Effector memory CD8-positive, alpha-beta T cell (primary cell): ENCODE measurements at regions not wholly inside any gene's neighbourhood (a gene's known extent, or its start where the extent isn't known, plus 50 kb on each side); places are given as distances from the start of the nearest gene placed in this dataset.
"Not testable (repeated sequence)": the region's sequence is repeated elsewhere in the genome, so short reads cannot be mapped to it uniquely, and the experiment has no call there.

Experiments
- ATAC-seq: fragments of 150-1000 bp; cut with Tn5 transposase; replicated peaks from 2 replicates; pipeline ENCODE4 v1.10.0; 2021; ENCODE audit warnings: mild to moderate bottlenecking, moderate library complexity
- DNase-seq, 3 experiments: peaks; one replicate each; pipeline ENCODE4 v3.0.0; 2021
- H3K27ac Mint-ChIP-seq, 2 donors: one replicate each; pipeline ENCODE4 v1.8.0; 2022; ENCODE audit warnings: mild to moderate bottlenecking in 2 of 2, mixed read lengths in 2 of 2, moderate library complexity in 2 of 2
- H3K27me3 Mint-ChIP-seq, 2 donors: one replicate each; pipeline ENCODE4 v1.8.0; 2022; ENCODE audit warnings: mixed read lengths in 2 of 2
- H3K36me3 Mint-ChIP-seq: one replicate; pipeline ENCODE4 v1.8.0; 2022; ENCODE audit warnings: mild to moderate bottlenecking, moderate library complexity, mixed read lengths; ENCODE audit not compliant: insufficient read depth
- H3K4me1 Mint-ChIP-seq, 2 donors: one replicate each; pipeline ENCODE4 v1.8.0; 2022; ENCODE audit warnings: low read depth in 2 of 2, mixed read lengths in 2 of 2
- H3K4me3 Mint-ChIP-seq, 2 donors: one replicate each; pipeline ENCODE4 v1.8.0; 2022; ENCODE audit warnings: mild to moderate bottlenecking in 2 of 2, mixed read lengths in 2 of 2, moderate library complexity in 2 of 2
- H3K9me3 Mint-ChIP-seq, 2 donors: one replicate each; pipeline ENCODE4 v1.8.0; 2022; ENCODE audit warnings: mixed read lengths in 2 of 2

- Mint-ChIP-seq H3K9me3 (no peaks in the 10 kb centered on the region), H3K4me1 (peaks cover 0 to 2% of the 10 kb centered on the region in 2 donors), H3K27ac (no peak overlapping the region), H3K36me3 (no peaks in the 10 kb centered on the region), H3K27me3 (peaks cover 12 to 33% of the 10 kb centered on the region in 2 donors), H3K4me3 (no peak overlapping the region)
- DNase-seq, result peak in 2 of 3 experiments; percentile 3 to 5
- ATAC-seq, result no peak
These were observed 116.0 kb downstream of the NPTX2 start for GRCh38 chr7:98733036-98733435.

GRCh38 chr7:98735801-98736200, 118.7 kb downstream of the NPTX2 start:
- no peak for ATAC-seq
- Mint-ChIP-seq H3K4me3 (no peak overlapping the region), H3K36me3 (no peaks in the 10 kb centered on the region), H3K27ac (no peak overlapping the region), H3K27me3 (peaks cover 0 to 8% of the 10 kb centered on the region in 2 donors), H3K4me1 (peaks cover 0 to 2% of the 10 kb centered on the region in 2 donors), H3K9me3 (no peaks in the 10 kb centered on the region)
- no peak for DNase-seq

DNA sequence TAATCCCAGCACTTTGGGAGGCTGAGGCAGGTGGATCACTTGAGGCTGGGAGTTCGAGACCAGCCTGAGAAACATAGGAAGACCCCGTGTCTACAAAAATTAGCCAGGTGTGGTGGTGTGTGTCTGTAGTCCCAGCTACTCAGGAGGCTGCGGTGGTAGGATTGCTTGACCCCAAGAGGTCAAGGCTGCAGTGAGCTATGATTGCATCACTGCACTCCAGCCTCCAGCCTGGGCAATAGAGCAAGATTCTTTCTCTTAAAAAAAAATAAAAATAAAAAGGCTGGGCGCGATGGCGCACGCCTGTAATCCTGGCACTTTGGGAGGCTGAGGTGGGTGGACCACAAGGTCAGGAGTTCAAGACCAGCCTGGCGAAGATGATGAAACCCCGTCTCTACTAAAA, 119.4 kb downstream of the NPTX2 start:
- H3K4me1 Mint-ChIP-seq, DNase-seq, H3K27me3 Mint-ChIP-seq, ATAC-seq, H3K27ac Mint-ChIP-seq, H3K9me3 Mint-ChIP-seq, H3K36me3 Mint-ChIP-seq, H3K4me3 Mint-ChIP-seq: not testable (repeated sequence)

DNA sequence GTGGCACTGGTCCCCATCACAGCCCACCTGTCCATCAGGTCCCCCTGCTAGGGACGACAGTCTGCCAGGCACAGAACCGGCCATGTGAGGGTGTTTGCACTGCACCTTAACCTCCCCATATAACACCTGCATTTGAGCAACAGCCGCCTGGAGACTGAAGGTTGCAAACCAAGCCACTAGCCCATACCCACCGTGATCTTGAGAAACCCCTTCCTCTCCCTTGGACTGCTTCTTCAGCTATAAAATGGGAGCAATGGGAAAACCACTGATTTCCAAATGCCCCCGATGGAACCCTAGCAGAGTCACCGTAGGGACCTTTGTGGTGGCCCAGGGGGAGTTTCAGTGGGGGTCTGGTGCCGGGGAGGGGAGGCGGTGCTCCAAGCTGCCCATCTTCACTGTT, 120.1 kb downstream of the NPTX2 start:
- Mint-ChIP-seq H3K27ac (no peak overlapping the region), H3K36me3 (no peaks in the 10 kb centered on the region), H3K4me1 (peaks cover 0 to 2% of the 10 kb centered on the region in 2 donors), H3K27me3 (peaks cover 0 to 13% of the 10 kb centered on the region in 2 donors), H3K4me3 (no peak overlapping the region), H3K9me3 (no peaks in the 10 kb centered on the region)
- ATAC-seq (no peak), DNase-seq (no peak)

GRCh38 chr7:98740643-98741042, 123.6 kb downstream of the NPTX2 start:
- Mint-ChIP-seq H3K27ac (no peak overlapping the region), H3K4me1 (no peaks in the 10 kb centered on the region), H3K27me3 (peaks cover 0 to 20% of the 10 kb centered on the region in 2 donors), H3K9me3 (no peaks in the 10 kb centered on the region), H3K4me3 (no peak overlapping the region), H3K36me3 (no peaks in the 10 kb centered on the region)
- no peak for ATAC-seq
- no peak for DNase-seq

- Mint-ChIP-seq H3K27me3 (peaks cover 13 to 50% of the 10 kb centered on the region in 2 donors), H3K9me3 (no peaks in the 10 kb centered on the region), H3K4me3 (no peak overlapping the region), H3K27ac (no peak overlapping the region), H3K4me1 (no peaks in the 10 kb centered on the region), H3K36me3 (no peaks in the 10 kb centered on the region)
- DNase-seq, result peak; percentile 58 to 68 (median 66)
- no peak for ATAC-seq
These were observed 124.0 kb downstream of the TMEM130 start for GRCh38 chr7:98745722-98746318.

GRCh38 chr7:98748090-98748489, 121.7 kb downstream of the TMEM130 start:
- Mint-ChIP-seq H3K9me3 (no peaks in the 10 kb centered on the region), H3K27me3 (peaks cover 13 to 33% of the 10 kb centered on the region in 2 donors), H3K4me1 (no peaks in the 10 kb centered on the region), H3K36me3 (no peaks in the 10 kb centered on the region), H3K27ac (no peak overlapping the region), H3K4me3 (no peak overlapping the region)
- no peak for ATAC-seq
- no peak for DNase-seq

- Mint-ChIP-seq H3K4me3 (no peak overlapping the region), H3K36me3 (no peaks in the 10 kb centered on the region), H3K9me3 (peaks cover 0 to under 1% of the 10 kb centered on the region in 2 donors), H3K4me1 (no peaks in the 10 kb centered on the region), H3K27ac (no peak overlapping the region), H3K27me3 (peaks cover 20 to 35% of the 10 kb centered on the region in 2 donors)
- no peak for ATAC-seq
- no peak for DNase-seq
These were observed 116.6 kb downstream of the TMEM130 start for GRCh38 chr7:98753176-98753575.

- DNase-seq (no peak), ATAC-seq (no peak)
- peaks cover 0 to 9% of the 10 kb centered on the region in 2 donors for H3K9me3 Mint-ChIP-seq
- H3K4me1 Mint-ChIP-seq, result no peaks in the 10 kb centered on the region
- H3K4me3 Mint-ChIP-seq, result no peak overlapping the region
- H3K27ac Mint-ChIP-seq, result no peak overlapping the region
- peaks cover 14 to 35% of the 10 kb centered on the region in 2 donors for H3K27me3 Mint-ChIP-seq
- no peaks in the 10 kb centered on the region for H3K36me3 Mint-ChIP-seq
These were observed 115.8 kb downstream of the TMEM130 start for GRCh38 chr7:98753989-98754479.

DNA sequence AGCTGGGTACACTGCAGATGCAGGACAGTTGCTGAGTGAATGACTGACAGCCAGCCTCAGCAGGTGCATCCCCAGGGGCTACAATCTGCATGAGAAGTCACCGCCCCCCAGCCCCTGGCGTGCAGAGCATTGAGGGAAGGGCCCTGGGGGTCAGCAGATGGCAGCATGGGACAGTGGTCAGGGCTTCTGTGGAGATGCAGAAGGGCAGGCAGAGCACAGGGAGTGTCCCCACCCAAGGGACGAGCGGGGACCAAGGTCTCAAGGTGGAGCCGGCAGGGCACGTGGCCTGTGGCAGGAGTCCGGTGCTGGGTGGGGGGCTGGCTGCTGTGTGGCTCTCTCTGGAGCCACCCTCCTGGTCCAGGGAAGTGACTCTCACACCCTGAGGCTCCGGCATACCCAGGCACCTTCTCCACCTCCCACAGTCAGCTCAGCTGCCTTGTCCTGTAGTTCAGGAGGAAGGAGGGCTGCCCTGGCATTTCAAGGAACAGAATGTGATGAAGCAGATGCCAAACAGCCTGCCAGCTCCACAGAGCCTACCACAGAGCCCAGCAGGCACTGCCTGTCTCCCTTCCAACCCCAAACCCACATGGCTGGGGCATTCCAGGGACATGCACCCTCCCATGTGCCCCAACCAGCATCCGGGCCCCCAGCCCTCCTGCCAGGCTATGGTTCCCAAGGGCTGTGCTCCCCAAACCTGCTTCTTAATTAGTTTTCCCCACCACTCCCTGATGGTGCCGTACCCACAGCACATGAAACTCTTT, 114.5 kb downstream of the TMEM130 start:
- DNase-seq (no peak), ATAC-seq (no peak)

GRCh38 chr7:98758157-98758556, 111.7 kb downstream of the TMEM130 start:
- H3K27me3 Mint-ChIP-seq, result peaks cover 37 to 72% of the 10 kb centered on the region in 2 donors
- peak overlapping the region in 1 of 2 donors; percentile 23 for H3K27ac Mint-ChIP-seq
- no peak overlapping the region for H3K4me3 Mint-ChIP-seq
- H3K9me3 Mint-ChIP-seq, result peaks cover 0 to 13% of the 10 kb centered on the region in 2 donors
- H3K36me3 Mint-ChIP-seq, result no peaks in the 10 kb centered on the region
- ATAC-seq (no peak), DNase-seq (no peak)
- H3K4me1 Mint-ChIP-seq, result no peaks in the 10 kb centered on the region

More for the DNA sequence above, 114.5 kb downstream of the TMEM130 start:
- peaks cover 0 to 13% of the 10 kb centered on the region in 2 donors for H3K9me3 Mint-ChIP-seq
- no peak overlapping the region for H3K4me3 Mint-ChIP-seq
- H3K27me3 Mint-ChIP-seq, result peaks cover 25 to 48% of the 10 kb centered on the region in 2 donors
- no peaks in the 10 kb centered on the region for H3K4me1 Mint-ChIP-seq
- no peaks in the 10 kb centered on the region for H3K36me3 Mint-ChIP-seq
- no peak overlapping the region for H3K27ac Mint-ChIP-seq

- H3K36me3 Mint-ChIP-seq, result no peaks in the 10 kb centered on the region
- peaks cover 0 to 13% of the 10 kb centered on the region in 2 donors for H3K9me3 Mint-ChIP-seq
- H3K27me3 Mint-ChIP-seq, result peaks cover 37 to 65% of the 10 kb centered on the region in 2 donors
- ATAC-seq (no peak), DNase-seq (no peak)
- no peaks in the 10 kb centered on the region for H3K4me1 Mint-ChIP-seq
- no peak overlapping the region for H3K4me3 Mint-ChIP-seq
- H3K27ac Mint-ChIP-seq, result no peak overlapping the region
These were observed 109.6 kb downstream of the TMEM130 start for GRCh38 chr7:98760201-98760651.

DNA sequence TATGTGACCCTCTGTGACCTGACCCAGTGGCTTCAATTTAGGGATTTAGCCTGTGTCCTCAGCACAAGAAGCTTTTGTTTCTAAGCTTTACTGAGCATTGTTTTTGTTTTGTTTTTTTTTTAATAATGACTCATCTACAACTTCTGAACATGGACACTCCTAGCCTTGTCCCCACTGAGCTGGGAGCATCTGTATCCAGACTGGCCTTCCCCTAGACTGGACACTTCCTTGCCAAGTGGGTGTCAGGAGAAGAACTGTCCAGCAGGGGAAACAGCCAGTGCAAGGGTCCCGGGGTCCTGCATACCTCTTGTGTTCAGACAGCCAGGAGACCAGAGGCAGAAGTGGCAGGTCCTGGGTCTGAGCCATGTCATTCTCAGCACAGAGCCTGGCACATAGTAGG, 108.6 kb downstream of the TMEM130 start:
- no peak overlapping the region for H3K27ac Mint-ChIP-seq
- peaks cover 0 to 13% of the 10 kb centered on the region in 2 donors for H3K9me3 Mint-ChIP-seq
- no peaks in the 10 kb centered on the region for H3K4me1 Mint-ChIP-seq
- DNase-seq, result no peak
- H3K27me3 Mint-ChIP-seq, result peaks cover 31 to 55% of the 10 kb centered on the region in 2 donors
- no peak overlapping the region for H3K4me3 Mint-ChIP-seq
- H3K36me3 Mint-ChIP-seq, result no peaks in the 10 kb centered on the region
- no peak for ATAC-seq

DNA sequence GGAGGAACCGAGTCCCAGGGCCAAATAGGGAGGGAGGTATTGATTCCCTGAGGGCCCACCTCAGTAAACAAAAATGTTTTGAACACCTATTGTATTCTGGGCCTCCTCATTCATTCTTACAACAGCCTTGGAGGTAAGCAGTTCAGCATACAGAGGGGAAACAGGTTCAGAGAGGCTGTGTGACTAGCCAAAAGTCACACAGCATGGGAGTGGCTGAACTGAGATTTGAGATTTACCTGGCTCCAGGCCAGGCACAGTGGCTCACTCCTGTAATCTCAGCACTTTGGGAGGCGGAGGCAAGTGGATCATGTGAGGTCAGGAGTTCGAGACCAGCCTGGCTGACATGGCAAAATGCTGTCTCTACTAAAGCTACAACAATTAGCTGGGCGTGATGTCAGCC, 107.2 kb downstream of the TMEM130 start:
- H3K27ac Mint-ChIP-seq, result no peak overlapping the region
- ATAC-seq (no peak), DNase-seq (no peak)
- H3K4me3 Mint-ChIP-seq, result no peak overlapping the region
- H3K27me3 Mint-ChIP-seq, result peaks cover 26 to 48% of the 10 kb centered on the region in 2 donors
- H3K9me3 Mint-ChIP-seq, result peaks cover 0 to 13% of the 10 kb centered on the region in 2 donors
- no peaks in the 10 kb centered on the region for H3K36me3 Mint-ChIP-seq
- no peaks in the 10 kb centered on the region for H3K4me1 Mint-ChIP-seq
